ENCODE measurements at regions not wholly inside any gene's neighbourhood (a gene's known extent, or its start where the extent isn't known, plus 50 kb on each side); places are given as distances from the start of the nearest gene placed in this dataset.

DNA sequence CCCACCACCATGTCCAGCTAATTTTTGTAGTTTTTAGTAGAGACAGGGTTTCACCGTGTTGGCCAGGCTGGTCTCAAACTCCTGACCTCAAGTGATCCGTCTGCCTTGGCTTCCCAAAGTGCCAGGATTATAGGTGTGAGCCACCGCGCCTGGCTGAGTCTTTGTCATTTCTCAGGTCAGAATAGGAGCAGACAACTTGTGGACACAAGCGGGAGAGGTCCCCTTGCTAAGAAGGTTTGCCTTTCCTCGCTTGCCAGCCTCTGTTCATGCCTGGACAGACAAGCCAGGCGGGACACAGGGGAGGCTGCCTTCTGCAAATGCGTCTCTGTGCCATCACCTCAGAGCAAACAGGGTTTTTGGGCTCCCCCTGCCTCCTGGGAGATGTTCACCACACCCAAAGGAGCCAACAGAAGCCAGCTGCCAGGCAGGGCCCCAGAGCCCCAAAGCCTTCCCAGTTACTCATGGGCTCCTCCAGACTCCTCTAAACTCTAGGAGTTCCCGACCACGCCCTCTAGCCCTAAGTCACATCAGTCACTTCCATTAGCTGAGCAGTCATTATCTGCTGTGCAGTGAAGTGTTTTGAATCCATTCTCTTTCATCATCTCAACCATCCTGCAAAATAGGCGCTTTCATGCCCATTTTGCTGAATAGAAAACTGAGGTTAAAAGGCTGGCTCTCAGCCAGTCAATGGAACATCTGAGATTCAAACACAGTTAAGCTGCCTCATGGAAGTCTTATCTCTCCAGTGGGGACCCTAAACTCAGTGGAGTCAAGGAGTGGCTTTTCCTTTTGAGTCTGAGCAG, 245.0 kb downstream of the UACA start:
- DNase-seq (ENCODE audit: low read depth in 2 of 2), result no peak

DNA sequence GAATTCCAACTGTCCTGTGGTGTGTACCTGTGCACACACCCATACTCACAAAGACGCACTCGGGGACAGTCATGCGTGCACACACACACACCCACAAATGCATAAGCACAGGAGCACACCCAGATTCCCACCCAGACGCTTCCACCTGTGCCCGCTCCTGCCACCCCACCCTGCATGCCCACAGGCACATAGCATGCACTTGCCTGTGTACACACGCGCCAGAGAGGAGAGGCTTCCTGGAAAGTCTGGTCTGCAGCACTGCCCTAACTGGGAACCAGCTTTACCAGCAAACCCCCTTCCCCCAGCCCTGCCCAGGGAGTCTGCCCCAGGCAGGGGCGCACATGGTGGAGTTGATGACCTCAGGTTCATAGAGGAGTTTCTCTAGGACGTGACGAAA, 246.2 kb downstream of the UACA start:
- TF ChIP-seq, protein P1, sequence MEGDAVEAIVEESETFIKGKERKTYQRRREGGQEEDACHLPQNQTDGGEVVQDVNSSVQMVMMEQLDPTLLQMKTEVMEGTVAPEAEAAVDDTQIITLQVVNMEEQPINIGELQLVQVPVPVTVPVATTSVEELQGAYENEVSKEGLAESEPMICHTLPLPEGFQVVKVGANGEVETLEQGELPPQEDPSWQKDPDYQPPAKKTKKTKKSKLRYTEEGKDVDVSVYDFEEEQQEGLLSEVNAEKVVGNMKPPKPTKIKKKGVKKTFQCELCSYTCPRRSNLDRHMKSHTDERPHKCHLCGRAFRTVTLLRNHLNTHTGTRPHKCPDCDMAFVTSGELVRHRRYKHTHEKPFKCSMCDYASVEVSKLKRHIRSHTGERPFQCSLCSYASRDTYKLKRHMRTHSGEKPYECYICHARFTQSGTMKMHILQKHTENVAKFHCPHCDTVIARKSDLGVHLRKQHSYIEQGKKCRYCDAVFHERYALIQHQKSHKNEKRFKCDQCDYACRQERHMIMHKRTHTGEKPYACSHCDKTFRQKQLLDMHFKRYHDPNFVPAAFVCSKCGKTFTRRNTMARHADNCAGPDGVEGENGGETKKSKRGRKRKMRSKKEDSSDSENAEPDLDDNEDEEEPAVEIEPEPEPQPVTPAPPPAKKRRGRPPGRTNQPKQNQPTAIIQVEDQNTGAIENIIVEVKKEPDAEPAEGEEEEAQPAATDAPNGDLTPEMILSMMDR (conservative IDR thresholded peaks at IDR 0.05 in 1 of 2, IDR thresholded peaks at IDR 0.05 in 1 of 2; ENCODE audit: low read depth in 1 of 2, low read length in 2 of 2), result no peak
- TF ChIP-seq EZH2 (IDR thresholded peaks at IDR 0.05; ENCODE audit: low read length, missing control alignments), result no peak
- DNase-seq (ENCODE audit: low read depth in 2 of 2), result no peak
- H3K9me3 ChIP-seq (ENCODE audit: control insufficient read depth, insufficient read depth, low read depth, low read length), result no peaks in the 10 kb centered on the region
- H2AFZ ChIP-seq (ENCODE audit: low read length), result no peak overlapping the region
- H4K20me1 ChIP-seq (ENCODE audit: control insufficient read depth, extremely low read depth, insufficient read depth, low read length), result no peaks in the 10 kb centered on the region
- no peak overlapping the region for H3K9ac ChIP-seq (ENCODE audit: insufficient read depth, low read length)
- no peak overlapping the region for H3K27ac ChIP-seq (ENCODE audit: insufficient read depth, low read length)
- H3K4me2 ChIP-seq (ENCODE audit: extremely low read depth, insufficient read depth, low read length), result no peak overlapping the region
- H3K79me2 ChIP-seq (ENCODE audit: control insufficient read depth, insufficient read depth, low read length), result no peaks in the 10 kb centered on the region
- H3K4me1 ChIP-seq (ENCODE audit: control insufficient read depth, extremely low read depth, insufficient read depth, low read length), result no peaks in the 10 kb centered on the region
- no peaks in the 10 kb centered on the region for H3K36me3 ChIP-seq (ENCODE audit: control insufficient read depth, insufficient read depth, low read length)
- H3K4me3 ChIP-seq (replicated peaks in 1 of 4; ENCODE audit: control extremely low read depth in 1 of 4, insufficient read depth in 1 of 4, low read depth in 3 of 4, low read length in 4 of 4), result no peak overlapping the region
- H3K27me3 ChIP-seq (ENCODE audit: control insufficient read depth, insufficient read depth, low read length), result peaks cover 19% of the 10 kb centered on the region

More for the DNA sequence above, 245.0 kb downstream of the UACA start:
- no peak overlapping the region for H3K4me2 ChIP-seq (ENCODE audit: extremely low read depth, insufficient read depth, low read length)
- no peak overlapping the region for H2AFZ ChIP-seq (ENCODE audit: low read length)
- H4K20me1 ChIP-seq (ENCODE audit: control insufficient read depth, extremely low read depth, insufficient read depth, low read length), result no peaks in the 10 kb centered on the region
- H3K27me3 ChIP-seq (ENCODE audit: control insufficient read depth, insufficient read depth, low read length), result peaks cover 24% of the 10 kb centered on the region
- no peaks in the 10 kb centered on the region for H3K4me1 ChIP-seq (ENCODE audit: control insufficient read depth, extremely low read depth, insufficient read depth, low read length)
- no peaks in the 10 kb centered on the region for H3K79me2 ChIP-seq (ENCODE audit: control insufficient read depth, insufficient read depth, low read length)
- no peak overlapping the region for H3K27ac ChIP-seq (ENCODE audit: insufficient read depth, low read length)
- H3K36me3 ChIP-seq (ENCODE audit: control insufficient read depth, insufficient read depth, low read length), result no peaks in the 10 kb centered on the region
- no peaks in the 10 kb centered on the region for H3K9me3 ChIP-seq (ENCODE audit: control insufficient read depth, insufficient read depth, low read depth, low read length)
- TF ChIP-seq, protein P1 (conservative IDR thresholded peaks at IDR 0.05 in 1 of 2, IDR thresholded peaks at IDR 0.05 in 1 of 2; ENCODE audit: low read depth in 1 of 2, low read length in 2 of 2), result no peak
- no peak for TF ChIP-seq EZH2 (IDR thresholded peaks at IDR 0.05; ENCODE audit: low read length, missing control alignments)
- no peak overlapping the region for H3K9ac ChIP-seq (ENCODE audit: insufficient read depth, low read length)
- no peak overlapping the region for H3K4me3 ChIP-seq (replicated peaks in 1 of 4; ENCODE audit: control extremely low read depth in 1 of 4, insufficient read depth in 1 of 4, low read depth in 3 of 4, low read length in 4 of 4)

DNA sequence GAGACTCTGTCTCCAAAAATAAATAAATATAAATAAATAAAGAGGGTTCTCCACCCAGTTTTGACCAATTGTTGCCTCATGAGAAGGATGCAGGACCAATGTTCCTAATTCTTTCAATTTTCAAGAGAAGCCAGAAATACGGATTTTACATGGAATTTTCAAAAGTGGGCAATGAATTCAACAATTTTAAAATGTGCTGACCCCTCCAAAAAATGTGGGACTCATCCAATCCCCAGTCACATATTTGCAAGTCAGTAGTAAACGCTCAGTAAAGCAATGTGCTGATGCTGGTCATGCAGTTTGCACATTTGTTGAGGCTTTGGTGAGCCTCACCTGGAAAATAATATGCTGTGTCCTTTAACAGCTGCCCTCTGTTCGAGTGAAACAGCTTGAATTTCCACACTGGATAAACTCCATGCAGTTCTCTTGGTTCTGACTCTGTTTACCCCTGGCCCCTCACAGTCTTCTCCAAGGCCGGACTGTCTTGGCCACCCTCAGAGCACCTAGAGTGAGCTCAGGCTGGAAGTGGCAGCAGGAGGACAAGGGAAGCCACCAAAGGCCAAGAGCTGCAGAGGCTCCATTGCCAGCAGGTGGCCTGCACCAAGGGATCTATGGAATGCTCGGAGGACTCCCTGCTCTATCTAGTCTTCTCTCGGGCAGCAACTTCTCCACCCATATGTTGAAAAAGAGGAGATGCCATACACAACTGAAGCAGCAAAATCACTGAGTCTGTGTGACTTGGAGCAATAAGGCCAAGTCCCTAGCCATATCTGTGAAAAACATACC, 246.8 kb downstream of the UACA start:
- Histone ChIP-seq H3K36me3 (ENCODE audit: control insufficient read depth, insufficient read depth, low read length) (no peaks in the 10 kb centered on the region), H3K79me2 (ENCODE audit: control insufficient read depth, insufficient read depth, low read length) (no peaks in the 10 kb centered on the region), H4K20me1 (ENCODE audit: control insufficient read depth, extremely low read depth, insufficient read depth, low read length) (no peaks in the 10 kb centered on the region), H3K27me3 (ENCODE audit: control insufficient read depth, insufficient read depth, low read length) (peaks cover 19% of the 10 kb centered on the region), H3K4me1 (ENCODE audit: control insufficient read depth, extremely low read depth, insufficient read depth, low read length) (no peaks in the 10 kb centered on the region), H3K27ac (ENCODE audit: insufficient read depth, low read length) (no peak overlapping the region), H3K9ac (ENCODE audit: insufficient read depth, low read length) (no peak overlapping the region), H2AFZ (ENCODE audit: low read length) (no peak overlapping the region), H3K4me3 (replicated peaks in 1 of 4; ENCODE audit: control extremely low read depth in 1 of 4, insufficient read depth in 1 of 4, low read depth in 3 of 4, low read length in 4 of 4) (no peak overlapping the region), H3K9me3 (ENCODE audit: control insufficient read depth, insufficient read depth, low read depth, low read length) (no peaks in the 10 kb centered on the region), H3K4me2 (ENCODE audit: extremely low read depth, insufficient read depth, low read length) (no peak overlapping the region)
- DNase-seq (ENCODE audit: low read depth in 2 of 2), result no peak
- TF ChIP-seq EZH2 (IDR thresholded peaks at IDR 0.05; ENCODE audit: low read length, missing control alignments), result no peak
- TF ChIP-seq, protein P1 (conservative IDR thresholded peaks at IDR 0.05 in 1 of 2, IDR thresholded peaks at IDR 0.05 in 1 of 2; ENCODE audit: low read depth in 1 of 2, low read length in 2 of 2), result no peak
